ENCODE measurements at regions not wholly inside any gene's neighbourhood (a gene's known extent, or its start where the extent isn't known, plus 50 kb on each side); places are given as distances from the start of the nearest gene placed in this dataset.
"Not testable (repeated sequence)": the region's sequence is repeated elsewhere in the genome, so short reads cannot be mapped to it uniquely, and the experiment has no call there.

GRCh38 chr7:11274074-11274473 is 300.4 kb downstream of the PHF14 start:
- peaks cover 3% of the 10 kb centered on the region for H3K4me1 Mint-ChIP-seq (ENCODE audit: low read depth, unreplicated experiment)
- DNase-seq, result no peak
- H3K36me3 Mint-ChIP-seq (ENCODE audit: unreplicated experiment), result no peaks in the 10 kb centered on the region
- no peaks in the 10 kb centered on the region for H3K27me3 Mint-ChIP-seq (ENCODE audit: unreplicated experiment)
- no peaks in the 10 kb centered on the region for H3K9me3 Mint-ChIP-seq (ENCODE audit: unreplicated experiment)
- no peak overlapping the region for H3K4me3 Mint-ChIP-seq (ENCODE audit: unreplicated experiment)
- H3K27ac Mint-ChIP-seq (ENCODE audit: unreplicated experiment), result no peak overlapping the region
- no peak for TF ChIP-seq CTCF (IDR thresholded peaks at IDR 0.05; ENCODE audit: partially characterized antibody, unreplicated experiment)

DNA sequence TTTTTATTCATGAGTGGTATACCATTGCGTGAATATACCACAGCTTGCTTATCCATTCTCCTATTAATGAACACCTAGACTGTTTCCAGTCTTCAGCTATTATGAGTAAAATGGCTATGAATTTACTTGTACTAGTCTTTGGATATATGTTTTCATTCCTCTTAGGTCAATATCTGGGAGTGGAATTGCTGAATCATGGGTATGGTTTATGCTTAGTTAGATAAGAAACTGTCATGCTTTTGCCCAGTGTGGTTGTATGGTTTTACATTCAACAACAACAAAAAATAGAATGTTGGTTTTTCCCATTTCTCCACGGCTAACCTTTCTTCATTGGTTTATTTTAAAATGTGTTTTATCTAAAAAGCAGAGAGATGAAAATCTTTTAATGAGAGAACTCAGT is 308.3 kb downstream of the PHF14 start:
- Mint-ChIP-seq H3K36me3 (ENCODE audit: unreplicated experiment) (no peaks in the 10 kb centered on the region), H3K27me3 (ENCODE audit: unreplicated experiment) (no peaks in the 10 kb centered on the region), H3K27ac (ENCODE audit: unreplicated experiment) (no peak overlapping the region), H3K9me3 (ENCODE audit: unreplicated experiment) (peaks cover 2% of the 10 kb centered on the region), H3K4me3 (ENCODE audit: unreplicated experiment) (no peak overlapping the region), H3K4me1 (ENCODE audit: low read depth, unreplicated experiment) (no peaks in the 10 kb centered on the region)
- no peak for TF ChIP-seq CTCF (IDR thresholded peaks at IDR 0.05; ENCODE audit: partially characterized antibody, unreplicated experiment)
- DNase-seq, result no peak

GRCh38 chr7:11283584-11283983 is 309.9 kb downstream of the PHF14 start:
- H3K4me1 Mint-ChIP-seq (ENCODE audit: low read depth, unreplicated experiment); H3K27me3 Mint-ChIP-seq (ENCODE audit: unreplicated experiment); H3K36me3 Mint-ChIP-seq (ENCODE audit: unreplicated experiment); DNase-seq; H3K27ac Mint-ChIP-seq (ENCODE audit: unreplicated experiment); H3K4me3 Mint-ChIP-seq (ENCODE audit: unreplicated experiment); H3K9me3 Mint-ChIP-seq (ENCODE audit: unreplicated experiment): not testable (repeated sequence)

- Mint-ChIP-seq H3K4me3 (ENCODE audit: unreplicated experiment) (peak overlapping the region; percentile 8), H3K27ac (ENCODE audit: unreplicated experiment) (no peak overlapping the region), H3K27me3 (ENCODE audit: unreplicated experiment) (no peaks in the 10 kb centered on the region)
Observed at GRCh38 chr7:11290863-11291262, 317.2 kb downstream of the PHF14 start.

GRCh38 chr7:11294218-11294617 is 320.5 kb downstream of the PHF14 start:
- H3K27me3 Mint-ChIP-seq (ENCODE audit: unreplicated experiment), result no peaks in the 10 kb centered on the region
- H3K4me1 Mint-ChIP-seq (ENCODE audit: low read depth, unreplicated experiment), result peaks cover 11% of the 10 kb centered on the region
- DNase-seq, result no peak
- H3K4me3 Mint-ChIP-seq (ENCODE audit: unreplicated experiment), result no peak overlapping the region
- H3K27ac Mint-ChIP-seq (ENCODE audit: unreplicated experiment), result no peak overlapping the region
- H3K36me3 Mint-ChIP-seq (ENCODE audit: unreplicated experiment), result no peaks in the 10 kb centered on the region
- H3K9me3 Mint-ChIP-seq (ENCODE audit: unreplicated experiment), result peaks cover 2% of the 10 kb centered on the region
- no peak for TF ChIP-seq CTCF (IDR thresholded peaks at IDR 0.05; ENCODE audit: partially characterized antibody, unreplicated experiment)

More at GRCh38 chr7:11290863-11291262, 317.2 kb downstream of the PHF14 start:
- Mint-ChIP-seq H3K9me3 (ENCODE audit: unreplicated experiment) (peaks cover 2% of the 10 kb centered on the region), H3K36me3 (ENCODE audit: unreplicated experiment) (no peaks in the 10 kb centered on the region), H3K4me1 (ENCODE audit: low read depth, unreplicated experiment) (peaks cover 8% of the 10 kb centered on the region)
- DNase-seq, result peak; percentile 40
- no peak for TF ChIP-seq CTCF (IDR thresholded peaks at IDR 0.05; ENCODE audit: partially characterized antibody, unreplicated experiment)

GRCh38 chr7:11294965-11295364 is 321.3 kb downstream of the PHF14 start:
- Mint-ChIP-seq H3K27me3 (ENCODE audit: unreplicated experiment) (no peaks in the 10 kb centered on the region), H3K4me1 (ENCODE audit: low read depth, unreplicated experiment) (peaks cover 11% of the 10 kb centered on the region), H3K27ac (ENCODE audit: unreplicated experiment) (no peak overlapping the region), H3K9me3 (ENCODE audit: unreplicated experiment) (peaks cover 2% of the 10 kb centered on the region), H3K4me3 (ENCODE audit: unreplicated experiment) (no peak overlapping the region), H3K36me3 (ENCODE audit: unreplicated experiment) (no peaks in the 10 kb centered on the region)
- no peak for TF ChIP-seq CTCF (IDR thresholded peaks at IDR 0.05; ENCODE audit: partially characterized antibody, unreplicated experiment)
- no peak for DNase-seq

Measured in glutamatergic neuron (in vitro differentiated cells).